HG03378 (cell line): ENCODE measurements at regions not wholly inside any gene's neighbourhood (a gene's known extent, or its start where the extent isn't known, plus 50 kb on each side); places are given as distances from the start of the nearest gene placed in this dataset.
"Not testable (repeated sequence)": the region's sequence is repeated elsewhere in the genome, so short reads cannot be mapped to it uniquely, and the experiment has no call there.

ENCODE experiments used
- ATAC-seq: cut with Tn5 transposase; IDR thresholded peaks from one replicate; pipeline ENCODE4 v1.9.1; 2021; ENCODE audit warnings: mild to moderate bottlenecking, moderate library complexity; ENCODE audit not compliant: unreplicated experiment

- no peak for ATAC-seq
These were observed 101.1 kb downstream of the KIF4B start for GRCh38 chr5:155114655-155115054.

- no peak for ATAC-seq
These were observed 103.1 kb downstream of the KIF4B start for GRCh38 chr5:155116456-155117251.

GRCh38 chr5:155125551-155126095, 112.1 kb downstream of the KIF4B start:
- ATAC-seq, result no peak

GRCh38 chr5:155126573-155126972, 113.0 kb downstream of the KIF4B start:
- no peak for ATAC-seq

GRCh38 chr5:155127552-155127951, 114.0 kb downstream of the KIF4B start:
- no peak for ATAC-seq

- ATAC-seq, result no peak
These were observed 115.4 kb downstream of the KIF4B start for GRCh38 chr5:155128786-155129512.

GRCh38 chr5:155129513-155129880, 115.9 kb downstream of the KIF4B start:
- ATAC-seq, result no peak

- no peak for ATAC-seq
These were observed 120.6 kb downstream of the KIF4B start for GRCh38 chr5:155134130-155134529.

- ATAC-seq, result no peak
These were observed 122.8 kb downstream of the KIF4B start for GRCh38 chr5:155136216-155136850.

GRCh38 chr5:155137683-155138082, 124.1 kb downstream of the KIF4B start:
- no peak for ATAC-seq

GRCh38 chr5:155140646-155141045, 127.1 kb downstream of the KIF4B start:
- no peak for ATAC-seq

GRCh38 chr5:155144956-155145355, 131.4 kb downstream of the KIF4B start:
- ATAC-seq, result no peak

GRCh38 chr5:155147222-155147621, 133.7 kb downstream of the KIF4B start:
- ATAC-seq, result no peak

- ATAC-seq, result no peak
These were observed 135.1 kb downstream of the KIF4B start for GRCh38 chr5:155148694-155149093.

- ATAC-seq, result peak; percentile 47
These were observed 136.5 kb downstream of the KIF4B start for GRCh38 chr5:155150012-155150411.

- no peak for ATAC-seq
These were observed 141.4 kb downstream of the KIF4B start for GRCh38 chr5:155154973-155155372.

- not testable (repeated sequence) for ATAC-seq
These were observed 149.5 kb downstream of the KIF4B start for GRCh38 chr5:155163084-155163483.

- no peak for ATAC-seq
These were observed 154.2 kb downstream of the KIF4B start for GRCh38 chr5:155167736-155168135.

GRCh38 chr5:155181542-155181941, 168.0 kb downstream of the KIF4B start:
- no peak for ATAC-seq

- ATAC-seq, result no peak
These were observed 175.9 kb downstream of the KIF4B start for GRCh38 chr5:155189476-155189875.

- no peak for ATAC-seq
These were observed 176.4 kb downstream of the KIF4B start for GRCh38 chr5:155189981-155190380.

- no peak for ATAC-seq
These were observed 179.5 kb downstream of the KIF4B start for GRCh38 chr5:155193029-155193428.
